Natural killer cell (primary cell): ENCODE measurements at regions not wholly inside any gene's neighbourhood (a gene's known extent, or its start where the extent isn't known, plus 50 kb on each side); places are given as distances from the start of the nearest gene placed in this dataset.

Experiments
- ATAC-seq, 3 donors: fragments of 150-1000 bp in 2 of 3; fragments of 200-7000 bp in 1 of 3; cut with Tn5 transposase; 1 replicate in 1 of 3; 2 replicates in 2 of 3; pipeline ENCODE4 v1.10.0; 2021; ENCODE audit warnings: mild to moderate bottlenecking in 2 of 3, moderate library complexity in 2 of 3
- DNase-seq, 2 donors: peaks; one replicate each; pipeline versions ENCODE4 v3.0.0 to v3.0.0-alpha.2; 2013 to 2021; ENCODE audit warnings: mixed read lengths in 1 of 2
- H3K27ac ChIP-seq: one replicate; pipeline ENCODE4 v1.5.1; 2013; ENCODE audit warnings: mild to moderate bottlenecking, low read length
- H3K27me3 ChIP-seq: one replicate; pipeline ENCODE4 v1.6.1; 2013; ENCODE audit warnings: low read length; ENCODE audit not compliant: control insufficient read depth, insufficient read depth
- H3K36me3 ChIP-seq: one replicate; pipeline ENCODE4 v1.6.1; 2013; ENCODE audit warnings: low read length; ENCODE audit not compliant: control insufficient read depth, insufficient read depth
- H3K4me1 ChIP-seq: one replicate; pipeline ENCODE4 v1.6.1; 2013; ENCODE audit warnings: low read length; ENCODE audit not compliant: control insufficient read depth, insufficient read depth
- H3K4me3 ChIP-seq: one replicate; pipeline ENCODE4 v1.5.1; 2013; ENCODE audit warnings: low read length
- H3K9me3 ChIP-seq: one replicate; pipeline ENCODE4 v1.6.1; 2013; ENCODE audit warnings: low read length; ENCODE audit not compliant: control insufficient read depth, insufficient read depth
- H3K27ac Mint-ChIP-seq, 2 donors: one replicate each; pipeline ENCODE4 v1.8.0; 2022; ENCODE audit warnings: mild to moderate bottlenecking in 2 of 2, mixed read lengths in 2 of 2, moderate library complexity in 1 of 2
- H3K27me3 Mint-ChIP-seq, 2 donors: one replicate each; pipeline ENCODE4 v1.8.0; 2022; ENCODE audit warnings: low read depth in 2 of 2, mixed read lengths in 2 of 2
- H3K36me3 Mint-ChIP-seq: one replicate; pipeline ENCODE4 v1.8.0; 2022; ENCODE audit warnings: mixed read lengths
- H3K4me1 Mint-ChIP-seq, 2 donors: one replicate each; pipeline ENCODE4 v1.8.0; 2022; ENCODE audit warnings: mixed read lengths in 2 of 2
- H3K4me3 Mint-ChIP-seq: one replicate; pipeline ENCODE4 v1.8.0; 2022; ENCODE audit warnings: mild to moderate bottlenecking, moderate library complexity, mixed read lengths
- H3K9me3 Mint-ChIP-seq, 2 donors: one replicate each; pipeline ENCODE4 v1.8.0; 2022; ENCODE audit warnings: mixed read lengths in 2 of 2
- WGBS: methylation state at CpG from one replicate; pipeline ENCODE4 v1.1.7; 2013; ENCODE audit warnings: missing lambda C conversion rate; ENCODE audit not compliant: insufficient coverage; 5-methylcytosine and 5-hydroxymethylcytosine counted together
- intact Hi-C: fragments of 100-400 bp; cut with micrococcal nuclease; formaldehyde crosslinking; loops from one replicate; pipeline ENCODE4 v1.14.2; 2022
- TF ChIP-seq, protein P1 (sequence below): fragments of 200-600 bp; IDR thresholded peaks from one replicate; pipeline ENCODE4 v1.8.0; 2022; ENCODE audit warnings: antibody characterized with exemption

DNA sequence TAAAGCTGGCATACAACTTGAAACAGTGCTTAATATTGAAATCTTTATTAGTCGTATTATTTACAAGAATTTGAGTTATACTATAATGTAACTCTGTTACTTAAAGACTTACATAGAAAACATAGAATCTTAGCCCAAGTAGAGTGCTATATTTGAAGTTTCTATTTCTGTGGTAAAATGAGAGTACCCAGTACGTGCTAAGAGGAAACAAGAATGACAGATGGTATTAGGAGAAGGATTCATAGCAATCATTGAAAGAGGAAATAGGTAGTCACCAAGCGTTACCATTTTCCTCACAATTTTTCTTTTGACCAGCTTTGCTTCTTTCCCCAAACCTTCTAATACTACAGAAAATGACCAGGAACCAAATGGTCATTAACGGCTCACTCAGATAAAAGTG lies 412.1 kb upstream of the GRIA3 start:
- H3K27ac ChIP-seq, result no peak overlapping the region
- H3K27me3 ChIP-seq, result no peaks in the 10 kb centered on the region
- ATAC-seq (no peak), DNase-seq (no peak)
- Mint-ChIP-seq H3K27ac (no peak overlapping the region), H3K9me3 (peaks cover 5 to 17% of the 10 kb centered on the region in 2 donors), H3K4me3 (no peak overlapping the region), H3K4me1 (no peaks in the 10 kb centered on the region), H3K27me3 (no peaks in the 10 kb centered on the region), H3K36me3 (no peaks in the 10 kb centered on the region)
- 86% methylated on average over 1 of the region's 4 CpGs for WGBS
- H3K4me1 ChIP-seq, result no peaks in the 10 kb centered on the region
- H3K4me3 ChIP-seq, result no peak overlapping the region
- intact Hi-C loops, result no loop called here
- H3K36me3 ChIP-seq, result no peaks in the 10 kb centered on the region
- TF ChIP-seq, protein P1, sequence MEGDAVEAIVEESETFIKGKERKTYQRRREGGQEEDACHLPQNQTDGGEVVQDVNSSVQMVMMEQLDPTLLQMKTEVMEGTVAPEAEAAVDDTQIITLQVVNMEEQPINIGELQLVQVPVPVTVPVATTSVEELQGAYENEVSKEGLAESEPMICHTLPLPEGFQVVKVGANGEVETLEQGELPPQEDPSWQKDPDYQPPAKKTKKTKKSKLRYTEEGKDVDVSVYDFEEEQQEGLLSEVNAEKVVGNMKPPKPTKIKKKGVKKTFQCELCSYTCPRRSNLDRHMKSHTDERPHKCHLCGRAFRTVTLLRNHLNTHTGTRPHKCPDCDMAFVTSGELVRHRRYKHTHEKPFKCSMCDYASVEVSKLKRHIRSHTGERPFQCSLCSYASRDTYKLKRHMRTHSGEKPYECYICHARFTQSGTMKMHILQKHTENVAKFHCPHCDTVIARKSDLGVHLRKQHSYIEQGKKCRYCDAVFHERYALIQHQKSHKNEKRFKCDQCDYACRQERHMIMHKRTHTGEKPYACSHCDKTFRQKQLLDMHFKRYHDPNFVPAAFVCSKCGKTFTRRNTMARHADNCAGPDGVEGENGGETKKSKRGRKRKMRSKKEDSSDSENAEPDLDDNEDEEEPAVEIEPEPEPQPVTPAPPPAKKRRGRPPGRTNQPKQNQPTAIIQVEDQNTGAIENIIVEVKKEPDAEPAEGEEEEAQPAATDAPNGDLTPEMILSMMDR, result no peak
- no peaks in the 10 kb centered on the region for H3K9me3 ChIP-seq

DNA sequence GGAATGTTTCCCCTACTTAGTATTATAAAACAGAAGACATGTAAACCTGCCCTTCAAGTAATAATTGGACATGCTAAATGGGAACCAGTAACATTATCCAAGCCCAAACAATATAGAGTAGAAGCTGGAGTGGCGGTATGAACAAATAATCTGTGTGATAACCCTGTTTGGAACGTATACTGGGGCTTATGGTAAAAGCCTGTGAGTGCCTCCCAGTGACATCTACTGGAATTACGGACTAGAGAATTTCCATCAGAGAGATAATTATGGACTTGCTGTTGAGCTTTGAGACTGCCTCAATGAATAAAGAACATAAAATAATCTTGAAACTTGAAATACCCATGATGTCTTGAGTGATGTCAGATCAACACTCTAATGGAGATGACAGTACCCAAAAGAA lies 406.3 kb upstream of the GRIA3 start:
- H3K9me3 ChIP-seq, result no peaks in the 10 kb centered on the region
- intact Hi-C loops, result no loop called here
- H3K27me3 Mint-ChIP-seq, result no peaks in the 10 kb centered on the region
- 50% methylated on average over 2 of the region's 3 CpGs for WGBS
- no peaks in the 10 kb centered on the region for H3K4me1 Mint-ChIP-seq
- no peaks in the 10 kb centered on the region for H3K27me3 ChIP-seq
- TF ChIP-seq, protein P1, result no peak
- no peak overlapping the region for H3K27ac ChIP-seq
- no peak overlapping the region for H3K4me3 Mint-ChIP-seq
- ATAC-seq, result no peak
- H3K4me3 ChIP-seq, result no peak overlapping the region
- DNase-seq, result no peak
- no peaks in the 10 kb centered on the region for H3K4me1 ChIP-seq
- no peak overlapping the region for H3K27ac Mint-ChIP-seq
- peaks cover 4 to 6% of the 10 kb centered on the region in 2 donors for H3K9me3 Mint-ChIP-seq
- H3K36me3 ChIP-seq, result no peaks in the 10 kb centered on the region
- H3K36me3 Mint-ChIP-seq, result no peaks in the 10 kb centered on the region

DNA sequence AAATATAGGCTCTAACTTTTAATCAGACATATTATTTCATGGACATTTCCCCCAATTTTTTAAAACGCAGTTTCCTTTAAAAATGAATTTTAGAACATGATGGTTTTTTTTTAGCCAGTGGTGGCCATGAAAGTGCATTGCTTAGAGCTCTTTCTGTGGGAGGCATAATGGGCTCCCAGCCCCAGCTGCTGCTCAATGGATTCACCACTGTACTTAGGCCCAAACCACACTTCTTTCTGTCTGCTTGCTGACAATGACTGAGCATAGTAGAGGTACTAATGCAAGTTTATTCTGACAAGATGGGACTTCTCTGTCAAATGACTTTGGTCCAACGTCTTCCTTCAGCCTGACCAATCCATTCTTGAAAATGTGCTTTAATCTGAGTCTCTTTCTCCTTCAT lies 400.2 kb upstream of the GRIA3 start:
- TF ChIP-seq, protein P1, result no peak
- no peaks in the 10 kb centered on the region for H3K27me3 Mint-ChIP-seq
- no peak overlapping the region for H3K4me3 Mint-ChIP-seq
- Histone ChIP-seq H3K4me1 (no peaks in the 10 kb centered on the region), H3K27me3 (no peaks in the 10 kb centered on the region), H3K4me3 (no peak overlapping the region), H3K27ac (no peak overlapping the region), H3K36me3 (no peaks in the 10 kb centered on the region), H3K9me3 (no peaks in the 10 kb centered on the region)
- DNase-seq, result no peak
- no peak overlapping the region for H3K27ac Mint-ChIP-seq
- intact Hi-C loops, result no loop called here
- H3K9me3 Mint-ChIP-seq, result peaks cover 2 to 16% of the 10 kb centered on the region in 2 donors
- no peaks in the 10 kb centered on the region for H3K36me3 Mint-ChIP-seq
- no peak for ATAC-seq
- no peaks in the 10 kb centered on the region for H3K4me1 Mint-ChIP-seq
- WGBS, result 55% methylated on average over 1 of the region's 2 CpGs

DNA sequence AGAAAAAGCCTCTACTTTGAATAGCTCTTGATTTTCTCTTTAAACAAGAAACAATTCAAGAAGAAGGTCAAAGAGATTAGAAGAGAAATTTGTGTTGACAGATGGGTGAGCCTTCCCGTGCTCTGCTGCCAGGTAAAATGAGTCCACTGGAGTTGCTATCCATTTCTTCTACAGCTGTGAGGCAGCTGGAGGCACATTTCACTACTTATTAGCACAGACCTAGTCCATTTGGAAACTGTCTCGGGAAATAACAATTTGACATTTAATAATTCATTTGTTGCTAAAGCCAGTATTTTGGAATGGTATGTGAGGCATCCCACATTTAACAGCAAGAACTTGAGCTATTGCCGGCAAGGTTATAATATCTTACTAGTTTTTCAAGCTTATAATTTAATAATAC lies 396.8 kb upstream of the GRIA3 start:
- no peaks in the 10 kb centered on the region for H3K36me3 ChIP-seq
- no peaks in the 10 kb centered on the region for H3K9me3 ChIP-seq
- Mint-ChIP-seq H3K9me3 (peaks cover 2 to 16% of the 10 kb centered on the region in 2 donors), H3K4me1 (no peaks in the 10 kb centered on the region), H3K27me3 (no peaks in the 10 kb centered on the region), H3K36me3 (no peaks in the 10 kb centered on the region), H3K27ac (no peak overlapping the region), H3K4me3 (no peak overlapping the region)
- 67% methylated on average over 1 of the region's 3 CpGs for WGBS
- H3K4me1 ChIP-seq, result no peaks in the 10 kb centered on the region
- no peak for DNase-seq
- no peak overlapping the region for H3K4me3 ChIP-seq
- ATAC-seq, result no peak
- no peaks in the 10 kb centered on the region for H3K27me3 ChIP-seq
- H3K27ac ChIP-seq, result no peak overlapping the region
- TF ChIP-seq, protein P1, result no peak
- intact Hi-C loops, result no loop called here
